Tongue (tissue), 1 donor: ENCODE measurements at regions not wholly inside any gene's neighbourhood (a gene's known extent, or its start where the extent isn't known, plus 50 kb on each side); places are given as distances from the start of the nearest gene placed in this dataset.
"Not testable (repeated sequence)": the region's sequence is repeated elsewhere in the genome, so short reads cannot be mapped to it uniquely, and the experiment has no call there.

Experiments
- DNase-seq: peaks from one replicate; pipeline ENCODE4 v3.0.0-alpha.2; 2015

DNA sequence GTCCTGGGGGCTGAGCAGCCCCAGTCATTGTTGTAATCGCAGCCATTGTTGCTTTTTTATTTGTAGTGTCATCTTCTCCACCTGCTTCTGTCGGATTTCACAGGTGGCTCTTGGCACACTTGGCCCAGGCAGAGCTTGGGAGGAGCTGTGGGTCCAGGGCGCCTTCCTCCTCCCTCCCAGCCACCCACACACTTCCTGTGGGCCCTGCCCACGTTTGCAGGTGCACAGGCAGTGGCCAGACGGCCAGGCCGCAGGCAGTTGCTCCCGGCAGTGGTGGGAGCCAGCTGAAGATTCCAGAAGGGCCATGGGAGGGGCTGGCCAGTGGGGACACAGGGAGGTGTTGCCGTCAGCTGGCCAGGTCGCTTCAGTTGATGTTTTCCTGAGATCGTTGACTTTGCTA, 1191.9 kb downstream of the BRD1 start:
- DNase-seq: no peak

DNA sequence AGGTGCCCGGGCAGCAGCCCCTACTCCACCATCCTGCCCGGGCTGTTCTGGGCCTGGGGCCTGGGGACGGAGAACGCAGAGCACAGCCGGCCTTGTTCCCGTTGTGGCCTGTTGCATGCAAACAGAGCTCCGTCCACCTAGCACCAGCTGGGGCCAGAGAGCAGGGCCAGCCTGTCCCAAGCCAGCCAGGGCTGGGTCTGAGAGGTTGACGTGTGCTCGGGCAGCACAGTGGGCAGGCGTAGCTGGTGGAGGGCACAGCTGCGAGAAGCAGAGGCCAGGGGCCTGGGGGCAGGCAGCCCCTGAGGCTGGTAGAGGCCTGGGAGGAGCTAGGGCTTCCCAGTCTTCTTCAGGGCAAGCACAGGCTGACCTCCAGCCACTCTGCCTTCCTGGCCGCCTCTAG, 1192.6 kb downstream of the BRD1 start:
- no peak for DNase-seq

- no peak for DNase-seq
Observed at GRCh38 chr22:48633996-48634836, 1193.5 kb downstream of the BRD1 start.

GRCh38 chr22:48632646-48633246, 1194.9 kb downstream of the BRD1 start:
- no peak for DNase-seq

DNA sequence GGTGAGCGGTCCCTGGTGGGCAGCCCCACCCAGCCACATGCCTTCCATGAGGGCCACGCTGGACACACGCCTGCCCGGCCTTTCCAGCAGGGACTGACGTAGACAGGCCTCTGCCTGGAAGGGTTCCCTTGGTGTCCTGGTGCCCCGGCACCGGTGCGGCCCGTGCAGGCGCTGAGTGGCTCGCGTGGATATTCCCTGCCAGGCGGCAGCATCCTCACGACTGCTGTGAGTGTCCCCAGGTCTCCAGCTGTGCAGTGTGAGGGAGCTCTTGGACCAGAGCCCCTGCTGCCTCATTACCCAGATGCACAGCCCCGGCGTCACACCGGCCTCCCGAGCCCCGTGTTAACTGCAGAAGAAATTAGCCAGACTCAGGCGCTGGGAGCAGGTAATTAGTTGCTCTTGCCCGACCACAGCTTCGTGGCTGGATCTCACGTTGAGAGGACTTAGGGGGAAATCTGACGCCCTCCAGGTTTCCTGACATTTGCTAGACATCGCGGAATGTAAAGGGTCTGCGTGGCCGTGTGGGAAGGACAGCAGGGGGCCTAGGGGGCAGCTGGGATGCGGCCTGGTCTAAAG, 1196.3 kb downstream of the BRD1 start:
- DNase-seq: no peak

DNA sequence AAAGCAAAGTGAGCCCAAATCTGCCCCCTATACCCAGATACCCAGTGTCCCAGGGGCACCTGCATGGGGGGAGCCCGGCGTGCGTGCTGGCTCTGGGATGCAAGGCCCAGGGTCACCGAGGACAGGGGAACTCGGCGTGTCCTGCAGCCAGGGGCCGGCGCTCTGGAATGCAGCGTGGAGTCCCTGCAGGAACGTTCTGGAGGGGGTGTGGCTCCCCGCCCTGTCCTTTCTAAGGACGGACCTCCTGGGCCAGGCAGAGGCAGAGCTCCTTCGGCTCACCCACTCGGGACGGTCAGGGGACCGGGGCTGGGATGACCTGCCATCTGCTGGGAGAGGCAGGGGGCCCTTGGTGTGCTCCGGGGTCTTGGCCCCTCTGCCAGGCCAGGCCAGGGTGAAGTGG, 1196.8 kb downstream of the BRD1 start:
- no peak for DNase-seq

- no peak for DNase-seq
Observed at GRCh38 chr22:48630433-48630754, 1197.3 kb downstream of the BRD1 start.

GRCh38 chr22:48629631-48630432, 1197.8 kb downstream of the BRD1 start:
- no peak for DNase-seq

DNA sequence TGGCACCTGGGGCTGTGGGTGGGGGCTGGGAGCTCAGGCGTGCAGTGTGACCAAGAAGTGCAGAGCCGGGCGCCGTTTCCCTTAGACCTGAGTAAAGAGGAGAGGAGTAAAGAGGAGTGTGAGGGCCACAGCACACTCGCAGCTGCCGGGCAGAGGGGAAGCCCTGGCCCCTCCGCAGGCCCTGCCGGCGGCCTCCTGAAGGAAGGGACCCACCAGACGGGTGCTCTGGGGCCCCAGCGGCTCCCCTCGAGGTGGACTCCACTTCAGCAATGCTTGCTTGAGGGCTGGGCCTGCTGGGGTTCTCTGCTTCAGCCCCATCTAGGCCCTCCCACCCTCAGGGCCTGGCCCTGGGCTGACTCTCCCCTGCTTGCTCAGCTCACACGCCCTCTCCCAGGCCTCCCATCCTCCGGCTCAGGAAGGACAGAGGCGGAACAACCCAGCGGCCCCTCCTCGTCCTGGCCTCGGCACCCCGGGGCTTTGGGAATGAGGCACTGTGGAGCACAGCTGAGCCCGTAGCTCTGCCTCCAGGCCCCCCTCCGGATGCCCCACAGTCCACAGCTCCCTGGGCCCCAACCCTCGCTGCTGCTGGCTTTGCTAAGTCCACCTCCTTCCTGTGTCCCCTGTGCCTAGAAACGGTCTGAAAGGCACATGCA, 1198.7 kb downstream of the BRD1 start:
- DNase-seq: no peak

GRCh38 chr22:48627966-48628365, 1199.7 kb downstream of the BRD1 start:
- no peak for DNase-seq

- DNase-seq: peak; percentile 67
Observed at GRCh38 chr22:48627203-48627602, 1200.5 kb downstream of the BRD1 start.

DNA sequence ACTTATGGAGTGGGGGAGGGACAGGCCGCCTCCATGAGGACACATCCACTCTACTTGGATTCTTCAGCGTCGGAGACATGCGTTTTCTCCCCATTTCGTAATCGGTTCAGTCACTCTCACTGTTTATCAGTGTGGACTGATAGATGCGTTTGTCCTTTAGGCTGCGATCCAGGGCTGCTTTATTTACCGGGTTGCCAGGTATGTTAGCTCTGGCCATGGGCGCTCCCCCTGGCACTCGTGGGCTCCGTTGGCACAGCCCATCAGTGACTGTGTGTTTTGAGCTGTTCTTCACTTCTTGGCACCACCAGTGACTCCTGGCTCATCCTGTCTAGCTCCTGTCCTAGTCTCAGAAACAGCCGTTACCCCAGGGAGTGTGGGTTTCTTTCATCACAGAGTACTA, 1203.3 kb downstream of the BRD1 start:
- DNase-seq: no peak

DNA sequence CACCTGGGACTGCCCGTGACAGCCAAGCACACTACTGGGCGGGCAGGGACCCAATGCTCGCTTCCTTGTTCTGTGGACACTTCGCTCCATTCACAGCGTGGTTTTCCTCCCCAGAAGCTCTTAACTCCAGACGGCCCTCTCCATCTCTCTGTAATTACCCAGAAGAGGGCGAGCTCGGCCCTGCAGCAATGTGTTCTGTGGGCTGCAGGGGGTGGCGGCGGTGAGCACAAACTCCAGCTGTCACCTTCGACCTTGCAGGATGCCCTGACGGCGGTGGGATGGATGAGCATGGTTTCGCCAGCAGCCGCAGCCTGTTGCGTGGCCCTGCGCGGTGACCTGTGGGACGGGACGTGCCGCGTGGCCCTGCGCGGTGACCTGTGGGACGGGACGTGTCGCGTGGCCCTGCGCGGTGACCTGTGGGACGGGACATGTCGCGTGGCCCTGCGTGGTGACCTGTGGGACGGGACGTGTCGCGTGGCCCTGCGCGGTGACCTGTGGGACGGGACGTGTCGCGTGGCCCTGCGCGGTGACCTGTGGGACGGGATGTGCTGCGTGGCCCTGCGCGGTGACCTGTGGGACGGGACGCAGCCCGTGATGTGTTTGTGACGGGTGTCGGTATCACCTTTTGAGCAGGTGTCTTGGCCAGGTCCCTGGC, 1204.7 kb downstream of the BRD1 start:
- no peak for DNase-seq

- DNase-seq: no peak
Observed at GRCh38 chr22:48621085-48621484, 1206.6 kb downstream of the BRD1 start.

GRCh38 chr22:48620460-48620859, 1207.2 kb downstream of the BRD1 start:
- not testable (repeated sequence) for DNase-seq

GRCh38 chr22:48619721-48620120, 1208.0 kb downstream of the BRD1 start:
- DNase-seq: no peak

DNA sequence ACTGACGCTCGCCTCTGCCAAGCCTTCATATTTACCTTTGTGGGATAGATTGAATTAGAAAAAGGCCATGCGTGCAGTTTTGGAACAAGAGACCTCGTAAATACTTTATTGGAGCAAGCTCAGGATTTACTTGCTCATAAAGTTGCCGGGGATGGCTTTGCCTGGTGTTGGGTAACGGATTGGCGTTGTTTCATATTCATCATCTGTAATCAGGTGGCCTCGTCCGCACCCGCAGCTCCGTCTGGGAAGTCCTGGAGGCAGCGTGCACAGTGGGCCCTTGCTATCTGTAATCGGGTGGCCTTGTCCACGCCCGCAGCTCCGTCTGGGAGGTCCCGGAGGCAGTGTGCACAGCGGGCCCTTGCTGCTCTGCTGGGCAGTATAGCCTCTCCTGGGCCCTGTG, 1209.3 kb downstream of the BRD1 start:
- DNase-seq: no peak

DNA sequence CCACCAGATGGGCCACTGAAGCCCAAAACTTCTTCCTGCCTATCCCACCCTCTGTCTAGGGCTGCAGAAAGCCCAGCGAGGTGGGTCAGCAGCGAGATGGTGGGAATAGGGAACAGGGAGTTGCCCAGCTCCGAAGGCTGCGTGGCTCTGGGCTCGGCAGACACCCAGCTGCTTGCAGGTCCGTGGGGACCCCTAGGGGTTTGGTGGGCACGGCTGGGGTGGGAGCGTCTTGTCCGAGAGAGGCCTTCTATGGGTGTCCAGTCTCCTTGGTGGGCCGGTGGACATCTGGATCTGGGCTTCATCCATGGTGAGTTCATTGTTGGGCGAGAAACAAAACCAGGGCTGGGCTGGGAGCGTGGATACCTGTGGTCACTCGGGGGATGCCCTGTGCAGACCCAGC, 1211.0 kb downstream of the BRD1 start:
- no peak for DNase-seq

GRCh38 chr22:48615171-48616008, 1212.3 kb downstream of the BRD1 start:
- DNase-seq: no peak

DNA sequence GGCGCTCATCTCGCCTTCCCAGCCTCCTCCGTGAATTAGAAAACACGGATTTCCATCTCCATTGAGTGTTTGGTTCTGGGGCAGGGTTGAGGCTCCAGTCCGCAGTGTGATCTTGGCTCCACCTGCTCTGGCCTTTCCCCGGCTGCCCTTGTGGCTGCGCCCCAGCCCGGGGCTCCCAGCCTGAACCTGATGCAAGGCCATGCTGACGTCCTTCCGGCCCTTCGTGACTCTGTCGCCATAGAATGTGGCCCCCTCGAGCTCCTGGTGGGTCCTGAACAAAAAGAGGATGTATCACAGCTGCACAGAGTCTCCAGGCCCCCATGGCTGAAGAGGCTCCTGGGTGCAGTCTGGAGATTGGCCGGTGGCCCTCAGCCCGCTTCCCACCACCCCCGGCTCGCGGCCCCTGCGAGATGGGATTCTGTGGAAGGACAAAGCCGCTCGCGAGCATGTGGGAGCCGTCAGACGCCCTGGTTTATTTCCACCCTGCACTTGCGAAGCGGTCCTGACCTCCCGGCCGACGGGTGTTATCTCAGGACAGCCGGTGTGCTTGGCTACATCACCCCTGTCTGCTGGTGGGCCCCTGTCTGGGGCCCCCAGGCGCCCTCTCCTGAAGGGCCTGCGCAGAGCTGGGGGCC, 1214.0 kb downstream of the BRD1 start:
- DNase-seq: no peak
